GM10248 (cell line): ENCODE measurements at regions not wholly inside any gene's neighbourhood (a gene's known extent, or its start where the extent isn't known, plus 50 kb on each side); places are given as distances from the start of the nearest gene placed in this dataset.

Experiments used
- CTCF ChIA-PET: fragments of 300-600 bp; sonication (Branson Sonifier 250); formaldehyde crosslinking; extraction: SDS; loops from one replicate; lab custom pipeline; 2021; ENCODE audit warnings: antibody characterized with exemption; lab: Yijun Ruan, JAX
- POLR2A ChIA-PET: fragments of 350-650 bp; sonication (Branson Sonifier 250); formaldehyde crosslinking; extraction: SDS; loops from one replicate; lab custom pipeline; 2020; ENCODE audit warnings: antibody characterized with exemption; lab: Yijun Ruan, JAX
- DNase-seq: peaks from one replicate; pipeline ENCODE4 v3.0.0; 2012; ENCODE audit errors: extremely low spot score
- CTCF ChIP-seq: IDR thresholded peaks from 2 replicates; pipeline ENCODE4 v1.5.1; 2012; ENCODE audit warnings: mild to moderate bottlenecking, low read depth; ENCODE audit errors: extremely low read depth, missing control alignments, control extremely low read depth

- ChIA-PET CTCF (no interaction called here), POLR2A (no interaction called here)
- DNase-seq: no peak
- no peak for TF ChIP-seq CTCF
Measured at GRCh38 chr16:86823125-86823524, 244.8 kb downstream of the FOXL1 start.

DNA sequence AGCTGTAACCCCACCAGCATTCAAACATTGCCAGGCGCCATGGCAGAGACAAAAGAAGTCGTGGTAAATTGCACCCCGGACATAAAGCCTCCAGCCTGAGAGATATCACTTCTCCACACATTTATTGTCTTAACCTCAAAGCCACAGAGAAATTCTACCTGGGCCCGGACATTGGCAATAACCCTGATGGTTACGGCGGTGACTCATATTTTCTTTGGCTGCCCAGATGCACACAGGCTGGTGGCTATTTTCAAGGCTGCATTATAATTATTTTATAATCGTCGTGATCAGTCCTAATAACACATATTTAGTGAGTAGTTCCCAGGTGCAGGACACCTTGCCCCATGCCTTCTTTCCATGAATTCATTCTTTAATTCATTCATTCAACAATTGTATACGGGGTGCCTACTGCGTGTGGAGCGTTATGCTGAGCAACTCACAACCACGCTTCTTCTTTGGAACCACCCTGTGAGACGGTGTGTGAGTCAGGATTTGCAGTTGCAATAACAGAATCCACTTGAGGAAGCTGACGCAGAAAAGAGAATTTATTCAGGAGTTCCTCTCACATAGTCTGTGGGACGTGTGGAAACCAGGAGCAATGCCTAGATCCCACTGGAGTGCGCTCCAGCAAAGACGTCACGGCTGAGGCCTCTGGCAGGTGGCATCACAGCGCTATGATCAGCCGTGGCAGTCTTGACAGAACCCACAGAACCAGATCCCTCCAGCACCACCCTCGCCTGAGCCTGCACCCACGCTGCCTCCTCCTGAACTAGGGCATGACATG, 245.7 kb downstream of the FOXL1 start:
- POLR2A ChIA-PET: no interaction called here
- no peak for DNase-seq
- no peak for TF ChIP-seq CTCF
- CTCF ChIA-PET: no interaction called here

- no peak for TF ChIP-seq CTCF
- ChIA-PET CTCF (no interaction called here), POLR2A (no interaction called here)
- DNase-seq: no peak
Measured at GRCh38 chr16:86824751-86825296, 246.5 kb downstream of the FOXL1 start.

DNA sequence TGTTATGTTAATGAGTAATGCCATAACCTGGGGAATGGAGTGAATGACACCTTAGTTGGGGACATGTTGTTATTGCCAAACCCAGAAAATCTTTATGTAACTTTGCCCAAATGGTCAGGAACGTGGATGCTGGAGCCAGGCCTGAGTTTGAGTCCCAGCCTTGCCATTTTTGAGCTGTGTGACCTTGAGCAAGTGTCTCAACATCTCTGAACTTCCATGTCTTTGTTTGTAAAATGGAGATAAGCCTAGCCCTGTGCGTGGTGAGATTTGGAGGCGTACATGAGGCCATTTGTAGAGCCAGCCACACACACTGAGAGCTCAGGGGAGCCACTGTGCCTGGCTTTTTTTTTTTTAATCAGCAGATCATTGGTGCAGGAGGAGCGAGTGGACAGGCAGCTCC, 247.3 kb downstream of the FOXL1 start:
- no peak for DNase-seq
- CTCF ChIA-PET: no interaction called here
- POLR2A ChIA-PET: no interaction called here
- no peak for TF ChIP-seq CTCF

GRCh38 chr16:86826941-86827340, 248.6 kb downstream of the FOXL1 start:
- no peak for DNase-seq
- CTCF ChIA-PET: no interaction called here
- no peak for TF ChIP-seq CTCF
- POLR2A ChIA-PET: no interaction called here

GRCh38 chr16:86827521-86827920, 249.2 kb downstream of the FOXL1 start:
- ChIA-PET CTCF (no interaction called here), POLR2A (no interaction called here)
- TF ChIP-seq CTCF: no peak
- no peak for DNase-seq

GRCh38 chr16:86828202-86828601, 249.9 kb downstream of the FOXL1 start:
- POLR2A ChIA-PET: no interaction called here
- CTCF ChIA-PET: no interaction called here
- no peak for TF ChIP-seq CTCF
- DNase-seq: no peak
